ENCODE measurements at regions not wholly inside any gene's neighbourhood (a gene's known extent, or its start where the extent isn't known, plus 50 kb on each side); places are given as distances from the start of the nearest gene placed in this dataset.

- H3K36me3 ChIP-seq (ENCODE audit: control insufficient read depth, insufficient read depth, low read length): no peaks in the 10 kb centered on the region
- no peak for TF ChIP-seq CTCF (IDR thresholded peaks at IDR 0.05; ENCODE audit: insufficient read depth, low read length, poor library complexity, severe bottlenecking)
- no peak for DNase-seq (ENCODE audit: low read depth)
- no peak overlapping the region for H3K4me3 ChIP-seq (ENCODE audit: low read depth, low read length)
- H3K27me3 ChIP-seq (ENCODE audit: control insufficient read depth, insufficient read depth, low read length): no peaks in the 10 kb centered on the region
Observed at GRCh38 chr5:20145240-20145639, 157.2 kb upstream of the CDH18 start.

GRCh38 chr5:20129501-20129900 lies 141.5 kb upstream of the CDH18 start:
- no peak for TF ChIP-seq CTCF (IDR thresholded peaks at IDR 0.05; ENCODE audit: insufficient read depth, low read length, poor library complexity, severe bottlenecking)
- Histone ChIP-seq H3K27me3 (ENCODE audit: control insufficient read depth, insufficient read depth, low read length) (no peaks in the 10 kb centered on the region), H3K36me3 (ENCODE audit: control insufficient read depth, insufficient read depth, low read length) (no peaks in the 10 kb centered on the region), H3K4me3 (ENCODE audit: low read depth, low read length) (no peak overlapping the region)
- DNase-seq (ENCODE audit: low read depth): no peak

GRCh38 chr5:20128343-20128742 lies 140.3 kb upstream of the CDH18 start:
- no peaks in the 10 kb centered on the region for H3K36me3 ChIP-seq (ENCODE audit: control insufficient read depth, insufficient read depth, low read length)
- DNase-seq (ENCODE audit: low read depth): no peak
- TF ChIP-seq CTCF (IDR thresholded peaks at IDR 0.05; ENCODE audit: insufficient read depth, low read length, poor library complexity, severe bottlenecking): no peak

GRCh38 chr5:20114526-20114925 lies 126.5 kb upstream of the CDH18 start:
- no peak for DNase-seq (ENCODE audit: low read depth)
- TF ChIP-seq CTCF (IDR thresholded peaks at IDR 0.05; ENCODE audit: insufficient read depth, low read length, poor library complexity, severe bottlenecking): no peak

More at GRCh38 chr5:20128343-20128742, 140.3 kb upstream of the CDH18 start:
- no peak overlapping the region for H3K4me3 ChIP-seq (ENCODE audit: low read depth, low read length)
- no peaks in the 10 kb centered on the region for H3K27me3 ChIP-seq (ENCODE audit: control insufficient read depth, insufficient read depth, low read length)

GRCh38 chr5:20113931-20114330 lies 125.9 kb upstream of the CDH18 start:
- Histone ChIP-seq H3K4me3 (ENCODE audit: low read depth, low read length) (no peak overlapping the region), H3K27me3 (ENCODE audit: control insufficient read depth, insufficient read depth, low read length) (no peaks in the 10 kb centered on the region), H3K36me3 (ENCODE audit: control insufficient read depth, insufficient read depth, low read length) (no peaks in the 10 kb centered on the region)
- DNase-seq (ENCODE audit: low read depth): no peak
- no peak for TF ChIP-seq CTCF (IDR thresholded peaks at IDR 0.05; ENCODE audit: insufficient read depth, low read length, poor library complexity, severe bottlenecking)

More at GRCh38 chr5:20114526-20114925, 126.5 kb upstream of the CDH18 start:
- no peak overlapping the region for H3K4me3 ChIP-seq (ENCODE audit: low read depth, low read length)
- H3K27me3 ChIP-seq (ENCODE audit: control insufficient read depth, insufficient read depth, low read length): no peaks in the 10 kb centered on the region
- no peaks in the 10 kb centered on the region for H3K36me3 ChIP-seq (ENCODE audit: control insufficient read depth, insufficient read depth, low read length)

GRCh38 chr5:20113031-20113715 lies 125.2 kb upstream of the CDH18 start:
- H3K4me3 ChIP-seq (ENCODE audit: low read depth, low read length): no peak overlapping the region
- no peak for TF ChIP-seq CTCF (IDR thresholded peaks at IDR 0.05; ENCODE audit: insufficient read depth, low read length, poor library complexity, severe bottlenecking)
- no peaks in the 10 kb centered on the region for H3K27me3 ChIP-seq (ENCODE audit: control insufficient read depth, insufficient read depth, low read length)
- DNase-seq (ENCODE audit: low read depth): no peak
- H3K36me3 ChIP-seq (ENCODE audit: control insufficient read depth, insufficient read depth, low read length): no peaks in the 10 kb centered on the region

Measured in kidney epithelial cell (primary cell).